ENCODE measurements at regions not wholly inside any gene's neighbourhood (a gene's known extent, or its start where the extent isn't known, plus 50 kb on each side); places are given as distances from the start of the nearest gene placed in this dataset.

DNA sequence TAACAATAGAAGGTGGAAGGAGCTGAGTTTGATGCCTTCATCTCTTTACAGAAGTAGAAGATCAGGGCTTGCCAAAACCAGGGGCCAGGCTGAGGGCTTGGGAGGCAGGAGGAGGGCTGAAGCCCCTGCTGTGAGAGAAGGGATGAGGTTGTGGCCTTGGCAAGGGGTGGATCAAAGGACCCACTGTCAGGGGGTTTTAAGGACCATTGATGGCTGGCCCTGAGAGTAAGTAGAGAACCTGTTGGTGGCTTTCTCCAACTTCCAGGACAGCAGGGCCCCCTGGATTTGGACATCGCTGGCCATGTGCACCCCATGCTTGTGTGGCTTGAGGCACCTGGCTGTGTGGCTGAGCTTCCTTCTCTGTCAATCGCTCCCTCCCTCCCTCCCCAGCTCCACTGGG lies 927.7 kb downstream of the TBC1D22A start:
- Histone ChIP-seq H3K4me1 (ENCODE audit: insufficient read depth) (no peaks in the 10 kb centered on the region), H3K79me2 (replicated peaks; ENCODE audit: insufficient read depth) (no peaks in the 10 kb centered on the region), H3K9me2 (ENCODE audit: insufficient read depth) (no peaks in the 10 kb centered on the region), H3K4me3 (no peak overlapping the region), H4K20me1 (replicated peaks; ENCODE audit: insufficient read depth) (no peaks in the 10 kb centered on the region), H3K36me3 (ENCODE audit: insufficient read depth) (no peaks in the 10 kb centered on the region; the same call in 1 of the 2 replicates), H3F3A (replicated peaks; ENCODE audit: low read depth) (no peaks in the 10 kb centered on the region), H3K27me3 (ENCODE audit: insufficient read depth) (no peaks in the 10 kb centered on the region), H3K27ac (ENCODE audit: low read depth) (no peak overlapping the region), H2AFZ (no peak overlapping the region), H3K4me2 (no peak overlapping the region)
- DNase-seq (ENCODE audit: low spot score), result no peak
- H3K4me3 Mint-ChIP-seq, result no peak overlapping the region
- H3K9me3 Mint-ChIP-seq, result peaks cover 7% of the 10 kb centered on the region
- no peak for ATAC-seq
- no peaks in the 10 kb centered on the region for H3K36me3 Mint-ChIP-seq (ENCODE audit: low read depth)
- TF ChIP-seq POLR2AphosphoS5 (IDR thresholded peaks at IDR 0.05; ENCODE audit: low read depth) (no peak), NANOG (IDR thresholded peaks at IDR 0.05; ENCODE audit: borderline replicate concordance) (no peak), ZNF331 (CRISPR knock-in tag; IDR thresholded peaks at IDR 0.05; ENCODE audit: low read depth) (no peak), JUNB (IDR thresholded peaks at IDR 0.05; ENCODE audit: unreplicated experiment) (no peak), ETS1 (IDR thresholded peaks at IDR 0.05) (no peak), EZH2 (IDR thresholded peaks at IDR 0.05; ENCODE audit: low read depth, unreplicated experiment) (no peak)
- TF ChIP-seq, protein P1, sequence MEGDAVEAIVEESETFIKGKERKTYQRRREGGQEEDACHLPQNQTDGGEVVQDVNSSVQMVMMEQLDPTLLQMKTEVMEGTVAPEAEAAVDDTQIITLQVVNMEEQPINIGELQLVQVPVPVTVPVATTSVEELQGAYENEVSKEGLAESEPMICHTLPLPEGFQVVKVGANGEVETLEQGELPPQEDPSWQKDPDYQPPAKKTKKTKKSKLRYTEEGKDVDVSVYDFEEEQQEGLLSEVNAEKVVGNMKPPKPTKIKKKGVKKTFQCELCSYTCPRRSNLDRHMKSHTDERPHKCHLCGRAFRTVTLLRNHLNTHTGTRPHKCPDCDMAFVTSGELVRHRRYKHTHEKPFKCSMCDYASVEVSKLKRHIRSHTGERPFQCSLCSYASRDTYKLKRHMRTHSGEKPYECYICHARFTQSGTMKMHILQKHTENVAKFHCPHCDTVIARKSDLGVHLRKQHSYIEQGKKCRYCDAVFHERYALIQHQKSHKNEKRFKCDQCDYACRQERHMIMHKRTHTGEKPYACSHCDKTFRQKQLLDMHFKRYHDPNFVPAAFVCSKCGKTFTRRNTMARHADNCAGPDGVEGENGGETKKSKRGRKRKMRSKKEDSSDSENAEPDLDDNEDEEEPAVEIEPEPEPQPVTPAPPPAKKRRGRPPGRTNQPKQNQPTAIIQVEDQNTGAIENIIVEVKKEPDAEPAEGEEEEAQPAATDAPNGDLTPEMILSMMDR (conservative IDR thresholded peaks at IDR 0.05; ENCODE audit: low read depth in 2 of 2), result no peak
- peaks cover 4% of the 10 kb centered on the region for H3K27me3 Mint-ChIP-seq (ENCODE audit: insufficient read depth, low read depth, poor library complexity)
- H3K4me1 Mint-ChIP-seq, result no peaks in the 10 kb centered on the region
- no peak overlapping the region for H3K27ac Mint-ChIP-seq

DNA sequence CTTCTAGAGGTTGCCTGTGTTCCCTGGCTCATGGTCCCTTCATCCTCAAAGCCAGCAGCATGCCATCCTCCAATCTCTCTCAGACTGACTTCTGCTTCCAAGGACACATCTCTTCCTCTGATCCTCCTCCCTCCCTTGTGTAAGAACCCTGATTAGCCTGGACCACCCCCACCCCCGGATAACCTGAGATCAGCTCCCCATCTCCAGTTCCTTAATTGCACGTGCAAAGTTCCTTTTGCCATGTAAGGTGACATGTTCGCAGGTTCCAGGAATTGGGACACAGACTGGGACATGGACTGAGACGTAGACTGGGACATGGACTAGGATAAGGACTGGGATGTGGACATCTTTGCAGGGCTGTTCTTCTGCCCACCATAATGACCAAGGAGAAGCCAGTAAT lies 925.3 kb downstream of the TBC1D22A start:
- no peak for ATAC-seq
- Mint-ChIP-seq H3K27ac (no peak overlapping the region), H3K36me3 (ENCODE audit: low read depth) (peaks cover 6% of the 10 kb centered on the region; the same call in 2 of the 3 replicates), H3K4me1 (no peaks in the 10 kb centered on the region; the same call in 2 of the 3 replicates), H3K27me3 (ENCODE audit: insufficient read depth, low read depth, poor library complexity) (peaks cover 9% of the 10 kb centered on the region), H3K9me3 (peaks cover 24% of the 10 kb centered on the region), H3K4me3 (no peak overlapping the region)
- no peaks in the 10 kb centered on the region for H3K79me2 ChIP-seq (replicated peaks; ENCODE audit: insufficient read depth)
- no peak overlapping the region for H2AFZ ChIP-seq
- no peak overlapping the region for H3K27ac ChIP-seq (ENCODE audit: low read depth)
- H3K36me3 ChIP-seq (ENCODE audit: insufficient read depth), result no peaks in the 10 kb centered on the region; the same call in 1 of the 2 replicates
- H3K27me3 ChIP-seq (ENCODE audit: insufficient read depth), result no peaks in the 10 kb centered on the region
- TF ChIP-seq ZNF331 (CRISPR knock-in tag; IDR thresholded peaks at IDR 0.05; ENCODE audit: low read depth) (no peak), EZH2 (IDR thresholded peaks at IDR 0.05; ENCODE audit: low read depth, unreplicated experiment) (no peak)
- H3K4me1 ChIP-seq (ENCODE audit: insufficient read depth), result no peaks in the 10 kb centered on the region
- no peak overlapping the region for H3K4me2 ChIP-seq
- no peak for DNase-seq (ENCODE audit: low spot score)
- H3K4me3 ChIP-seq, result no peak overlapping the region
- H3K9me2 ChIP-seq (ENCODE audit: insufficient read depth), result no peaks in the 10 kb centered on the region
- no peaks in the 10 kb centered on the region for H4K20me1 ChIP-seq (replicated peaks; ENCODE audit: insufficient read depth)
- no peaks in the 10 kb centered on the region for H3F3A ChIP-seq (replicated peaks; ENCODE audit: low read depth)

GRCh38 chr22:47687346-47687655 lies 924.9 kb downstream of the TBC1D22A start:
- H3K27me3 Mint-ChIP-seq (ENCODE audit: insufficient read depth, low read depth, poor library complexity), result peaks cover 9% of the 10 kb centered on the region
- H3K4me3 Mint-ChIP-seq, result no peak overlapping the region
- Histone ChIP-seq H3K4me3 (no peak overlapping the region), H3F3A (replicated peaks; ENCODE audit: low read depth) (no peaks in the 10 kb centered on the region), H3K9me2 (ENCODE audit: insufficient read depth) (no peaks in the 10 kb centered on the region), H4K20me1 (replicated peaks; ENCODE audit: insufficient read depth) (no peaks in the 10 kb centered on the region), H3K4me2 (no peak overlapping the region), H3K27ac (ENCODE audit: low read depth) (no peak overlapping the region), H3K36me3 (ENCODE audit: insufficient read depth) (no peaks in the 10 kb centered on the region; the same call in 1 of the 2 replicates), H2AFZ (no peak overlapping the region), H3K79me2 (replicated peaks; ENCODE audit: insufficient read depth) (no peaks in the 10 kb centered on the region), H3K27me3 (ENCODE audit: insufficient read depth) (no peaks in the 10 kb centered on the region), H3K4me1 (ENCODE audit: insufficient read depth) (no peaks in the 10 kb centered on the region)
- H3K4me1 Mint-ChIP-seq, result no peaks in the 10 kb centered on the region; the same call in 2 of the 3 replicates
- no peak overlapping the region for H3K27ac Mint-ChIP-seq
- H3K36me3 Mint-ChIP-seq (ENCODE audit: low read depth), result peaks cover 6% of the 10 kb centered on the region; the same call in 2 of the 3 replicates
- no peak for TF ChIP-seq CREB1 (CRISPR knock-in tag; IDR thresholded peaks at IDR 0.05; ENCODE audit: low read depth)
- TF ChIP-seq EZH2phosphoT487 (IDR thresholded peaks at IDR 0.05; ENCODE audit: unreplicated experiment), result no peak
- no peak for TF ChIP-seq JUNB (IDR thresholded peaks at IDR 0.05; ENCODE audit: unreplicated experiment)
- TF ChIP-seq ETS1 (IDR thresholded peaks at IDR 0.05), result no peak
- ATAC-seq (no peak), DNase-seq (ENCODE audit: low spot score) (no peak)
- H3K9me3 Mint-ChIP-seq, result peaks cover 24% of the 10 kb centered on the region

All from GM23338 (cell line).